GM21619 (cell line): ENCODE measurements at regions not wholly inside any gene's neighbourhood (a gene's known extent, or its start where the extent isn't known, plus 50 kb on each side); places are given as distances from the start of the nearest gene placed in this dataset.
"Not testable (repeated sequence)": the region's sequence is repeated elsewhere in the genome, so short reads cannot be mapped to it uniquely, and the experiment has no call there.

Experiments
- ATAC-seq: cut with Tn5 transposase; IDR thresholded peaks from one replicate; pipeline ENCODE4 v1.9.1; 2021; ENCODE audit not compliant: unreplicated experiment

DNA sequence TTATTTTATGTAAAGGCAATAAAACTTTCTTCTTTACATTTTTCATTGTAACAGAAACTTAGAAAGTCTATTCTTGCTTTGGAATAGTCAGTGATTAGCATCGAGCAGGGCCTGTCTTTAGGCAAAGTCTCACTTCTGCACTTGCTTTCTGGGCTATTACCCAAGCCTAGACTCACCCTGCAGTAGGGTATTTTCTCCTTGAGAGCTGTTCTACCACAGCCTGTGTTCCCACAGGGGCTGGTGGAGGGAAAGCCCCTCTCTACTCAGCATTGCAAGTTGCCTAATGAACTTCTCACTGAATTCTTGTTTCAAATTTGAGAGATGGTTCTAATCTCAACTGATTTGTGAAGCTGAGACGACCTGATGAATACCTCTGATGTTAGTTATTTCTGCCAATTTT lies 111.7 kb upstream of the KLHL14 start:
- ATAC-seq = peak; percentile 89

DNA sequence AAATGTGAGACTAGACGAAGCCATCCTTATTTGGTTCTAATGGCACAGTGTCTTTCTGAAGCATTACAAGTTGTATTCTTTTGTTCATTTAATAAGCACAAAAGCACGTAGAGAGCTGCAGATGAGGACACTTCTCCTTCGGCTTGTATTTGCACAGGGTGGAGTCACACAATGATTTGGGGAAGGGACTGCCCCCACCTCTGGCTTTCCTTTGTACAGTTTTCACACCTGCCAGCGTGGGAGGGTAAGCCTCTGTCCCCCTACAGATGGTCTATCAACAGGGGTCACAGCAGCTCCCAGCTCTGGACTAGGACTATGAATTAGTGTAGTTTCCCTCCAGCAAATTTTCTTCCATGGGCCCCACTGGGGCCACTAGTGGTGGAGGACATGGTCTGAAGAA lies 108.2 kb upstream of the KLHL14 start:
- no peak for ATAC-seq

DNA sequence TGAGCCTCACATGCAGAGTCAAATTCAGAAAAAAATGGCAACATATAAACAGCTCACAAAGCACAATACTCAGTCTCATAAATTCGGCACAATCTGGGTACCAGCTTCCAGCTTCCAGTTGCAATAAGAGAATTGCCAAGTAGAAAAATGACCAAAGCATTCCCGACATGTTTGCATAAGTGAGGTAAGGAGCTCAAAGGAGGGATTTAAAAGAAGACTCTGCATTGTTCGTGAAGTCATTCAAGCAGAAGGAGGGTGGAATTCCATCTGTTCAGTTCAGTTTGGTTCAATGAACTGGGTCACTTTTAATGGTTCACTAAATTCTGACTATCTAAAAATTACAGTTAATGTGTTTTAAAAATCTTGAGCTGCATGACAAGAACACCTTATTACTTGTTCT lies 106.7 kb upstream of the KLHL14 start:
- no peak for ATAC-seq

DNA sequence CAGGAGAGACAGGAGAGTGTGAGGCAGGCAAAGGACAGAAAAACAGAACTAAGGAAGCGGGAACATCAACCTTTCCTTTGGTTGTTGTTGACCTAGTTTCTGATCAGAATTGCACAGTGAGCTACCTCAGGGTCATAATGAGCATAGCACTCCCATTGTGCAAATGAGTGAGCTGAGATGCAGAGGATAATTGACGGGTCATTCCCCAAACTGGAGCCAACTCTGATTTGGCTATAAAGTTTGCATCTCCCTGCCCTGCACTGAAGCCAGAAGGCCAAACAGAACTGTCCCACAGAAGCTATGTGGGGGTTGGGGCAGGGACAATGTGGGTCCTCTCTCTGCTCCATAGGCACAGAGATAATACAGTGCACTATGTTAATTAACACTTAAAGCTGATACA lies 105.6 kb upstream of the KLHL14 start:
- no peak for ATAC-seq

DNA sequence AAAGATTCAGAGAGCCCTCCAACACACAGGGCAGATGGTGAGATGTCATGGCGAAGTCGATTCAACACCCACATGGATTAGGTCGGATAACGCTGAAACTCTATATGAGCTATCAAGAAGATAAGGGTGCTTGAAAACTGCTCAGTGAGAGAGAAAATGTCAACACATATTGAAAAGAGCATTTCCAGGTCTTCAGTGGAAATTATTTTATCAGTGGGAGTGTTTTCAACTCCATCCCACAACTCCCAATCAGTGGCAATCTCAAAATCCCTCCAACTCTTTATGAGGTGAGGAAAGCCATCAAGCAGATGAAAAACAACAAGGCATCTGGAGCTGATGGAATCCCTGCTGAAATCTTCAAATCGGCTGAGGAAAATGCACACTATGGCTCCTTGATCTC lies 104.5 kb upstream of the KLHL14 start:
- ATAC-seq = no peak

DNA sequence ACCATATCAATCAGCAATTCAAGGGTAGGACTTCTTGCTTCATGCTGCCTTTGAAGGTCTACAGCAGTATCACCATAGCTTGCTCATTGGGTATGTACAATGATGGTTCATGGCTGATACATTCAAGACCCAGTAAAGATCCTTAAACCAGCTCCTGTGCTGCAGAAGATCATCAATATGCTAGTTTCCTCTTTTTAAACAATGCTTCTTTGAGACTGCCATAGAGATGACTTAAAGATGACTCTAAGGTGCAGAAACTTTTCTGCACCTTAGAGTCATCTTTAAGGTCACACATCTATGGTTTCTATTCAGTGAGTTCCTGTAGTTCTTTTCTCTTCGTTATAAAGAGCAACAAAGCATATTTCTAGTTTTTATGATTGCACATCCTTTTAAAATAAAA lies 102.8 kb upstream of the KLHL14 start:
- no peak for ATAC-seq

DNA sequence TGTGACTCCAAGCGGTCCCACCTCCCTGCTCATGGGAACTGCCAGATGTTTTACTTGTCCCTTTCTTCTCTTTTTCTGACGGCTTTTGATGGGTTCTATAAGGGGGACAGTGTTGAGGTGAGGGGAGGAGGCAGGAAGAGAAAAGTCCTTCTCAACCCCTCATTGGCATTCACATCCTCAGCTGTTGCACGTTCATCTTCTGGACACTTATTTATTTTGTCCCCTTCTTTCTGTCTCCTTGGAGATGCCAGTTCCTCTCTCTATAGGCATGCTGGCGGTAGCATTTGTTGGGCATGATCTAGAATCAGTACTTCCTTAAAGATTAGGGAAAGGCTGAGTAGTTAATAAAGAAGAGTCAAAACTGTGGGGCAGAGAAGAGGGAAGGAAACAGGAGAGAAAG lies 99.0 kb upstream of the KLHL14 start:
- no peak for ATAC-seq

DNA sequence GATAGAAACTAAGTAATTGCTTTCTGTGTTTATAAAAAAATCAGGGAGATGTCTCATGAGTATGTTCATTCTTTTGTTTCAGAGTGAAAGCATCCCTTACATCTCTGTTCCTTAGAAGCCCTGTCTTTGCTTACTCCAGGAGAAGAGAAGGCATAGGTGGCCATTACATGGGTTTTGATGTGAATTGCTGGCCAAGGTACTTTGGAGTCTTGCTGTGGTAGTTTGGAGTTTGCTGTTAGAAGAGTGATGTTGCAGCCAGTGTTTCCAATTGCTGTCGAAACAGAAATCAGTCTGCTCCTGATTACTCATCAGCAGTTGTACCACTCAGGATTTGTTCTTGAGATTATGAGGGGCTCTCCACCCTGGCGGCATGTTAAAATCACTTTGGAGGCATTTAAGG lies 97.8 kb upstream of the KLHL14 start:
- no peak for ATAC-seq

DNA sequence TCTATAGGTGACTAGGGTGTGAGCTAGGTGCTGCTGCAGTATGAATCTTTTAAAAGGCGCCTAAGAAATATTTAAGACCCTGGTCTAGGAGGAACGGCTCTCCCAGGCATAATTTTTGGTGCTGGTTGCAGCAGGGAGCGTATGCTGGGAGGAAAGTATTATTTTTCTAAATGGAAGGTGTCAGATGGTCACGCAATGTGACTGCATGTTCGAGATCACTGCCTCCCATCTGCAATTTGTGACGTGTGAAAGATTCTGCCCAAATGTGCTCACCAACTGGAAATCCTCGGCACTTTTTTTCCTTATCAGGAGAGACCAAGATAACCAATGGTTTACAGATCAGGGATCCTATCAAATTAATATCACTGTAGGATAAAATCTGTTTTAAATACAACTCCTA lies 95.6 kb upstream of the KLHL14 start:
- no peak for ATAC-seq

DNA sequence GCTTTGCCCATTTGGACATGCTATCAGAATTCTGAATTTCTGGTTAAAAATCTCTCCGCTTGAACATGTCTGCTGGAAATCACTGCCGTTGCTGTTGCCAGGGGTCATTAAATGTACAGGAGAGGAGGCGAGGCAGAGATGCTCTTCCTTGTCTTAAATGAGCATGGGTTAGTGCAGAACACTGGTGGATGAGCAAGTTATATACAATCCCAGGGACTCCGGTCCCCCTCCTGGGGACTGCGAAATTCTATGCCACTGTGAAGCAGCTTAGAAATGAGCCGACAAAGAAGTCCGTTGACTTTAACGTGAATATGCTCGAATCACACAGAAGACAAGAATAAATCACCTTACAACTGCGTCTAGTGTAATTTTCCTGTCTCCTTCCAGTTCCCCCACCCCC lies 95.1 kb upstream of the KLHL14 start:
- ATAC-seq = no peak

DNA sequence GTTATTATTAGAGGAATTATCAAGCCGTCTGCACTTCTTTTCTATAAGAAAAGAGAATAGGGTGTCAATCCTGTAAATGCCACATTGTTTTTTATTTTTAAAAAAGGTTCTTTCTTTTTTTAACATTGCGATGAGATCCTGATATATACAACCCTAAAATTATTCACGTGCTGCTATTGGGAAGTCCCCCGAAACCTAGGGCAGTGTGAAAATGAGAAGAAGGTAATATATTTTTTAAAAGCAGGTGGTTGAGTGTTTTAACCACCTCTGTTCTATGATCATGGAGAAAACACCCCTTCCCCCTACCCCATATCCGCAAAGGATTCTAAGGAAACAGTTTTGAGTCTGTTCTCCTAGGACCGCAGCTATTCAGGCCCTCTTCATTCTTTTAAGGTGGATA lies 94.5 kb upstream of the KLHL14 start:
- no peak for ATAC-seq

DNA sequence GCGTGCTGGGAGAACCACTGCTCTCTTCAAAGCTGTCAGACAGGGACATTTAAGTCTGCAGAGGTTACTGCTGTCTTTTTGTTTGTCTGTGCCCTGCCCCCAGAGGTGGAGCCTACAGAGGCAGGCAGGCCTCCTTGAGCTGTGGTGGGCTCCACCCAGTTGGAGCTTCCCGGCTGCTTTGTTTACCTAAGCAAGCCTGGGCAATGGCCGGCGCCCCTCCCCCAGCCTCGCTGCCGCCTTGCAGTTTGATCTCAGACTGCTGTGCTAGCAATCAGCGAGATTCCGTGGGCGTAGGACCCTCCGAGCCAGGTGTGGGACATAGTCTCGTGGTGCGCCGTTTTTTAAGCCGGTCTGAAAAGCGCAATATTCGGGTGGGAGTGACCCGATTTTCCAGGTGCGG lies 89.2 kb upstream of the KLHL14 start:
- ATAC-seq = not testable (repeated sequence)

DNA sequence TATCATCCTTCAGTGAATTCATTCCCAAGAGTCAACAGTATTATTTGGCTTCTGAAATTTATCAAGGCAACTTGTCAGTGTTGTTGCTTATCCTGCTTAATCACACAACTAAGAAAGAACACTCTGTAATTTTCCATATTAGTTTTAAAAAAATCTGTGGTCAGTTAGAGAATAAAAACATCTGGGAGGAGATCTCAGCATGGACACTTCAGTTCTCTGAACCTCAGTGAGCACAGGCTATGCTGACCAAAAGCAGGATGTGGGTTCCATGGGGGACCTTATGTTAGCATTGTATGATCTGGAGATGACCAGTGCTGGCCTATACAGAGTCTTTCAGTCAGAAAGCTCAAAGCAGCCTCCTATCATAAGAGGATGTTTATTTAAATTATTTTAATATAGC lies 79.1 kb upstream of the KLHL14 start:
- no peak for ATAC-seq

DNA sequence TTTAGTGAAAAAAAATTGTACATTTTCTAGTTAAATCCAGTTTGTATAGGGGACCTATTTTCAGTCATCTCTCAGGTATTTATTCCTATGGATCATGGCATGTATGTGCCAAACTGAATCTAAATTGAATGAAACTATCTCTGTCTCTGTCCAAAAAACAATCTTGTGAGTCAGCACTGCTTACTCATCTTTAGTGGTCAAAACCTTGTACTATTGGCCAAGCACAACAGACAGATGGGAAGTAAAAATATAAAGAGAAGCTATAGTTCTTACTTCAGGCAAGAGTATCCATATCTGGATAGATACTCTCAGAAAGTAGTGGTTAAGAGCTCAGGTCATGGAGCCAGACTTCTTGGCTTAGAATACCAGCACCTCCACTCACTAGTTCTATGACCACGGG lies 76.0 kb upstream of the KLHL14 start:
- ATAC-seq = no peak

DNA sequence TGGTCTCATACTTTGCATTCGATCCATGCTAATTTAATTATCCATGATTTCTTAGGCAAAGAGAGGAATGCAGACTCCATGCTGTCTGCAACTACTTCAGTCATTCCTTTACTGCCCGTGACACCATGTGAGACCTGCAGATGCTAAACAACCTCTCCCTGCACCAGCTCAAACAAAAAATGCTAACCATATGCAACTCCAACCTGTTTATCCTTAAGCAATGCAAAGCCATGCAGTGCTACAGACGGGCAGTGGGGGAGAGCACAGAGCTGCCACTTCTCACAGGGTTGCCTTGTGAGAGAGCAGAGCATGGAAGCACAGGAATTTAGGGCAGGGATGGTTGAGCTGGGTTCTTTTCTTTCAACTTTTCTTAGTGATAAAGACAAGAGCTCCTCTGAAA lies 74.9 kb upstream of the KLHL14 start:
- ATAC-seq = no peak

DNA sequence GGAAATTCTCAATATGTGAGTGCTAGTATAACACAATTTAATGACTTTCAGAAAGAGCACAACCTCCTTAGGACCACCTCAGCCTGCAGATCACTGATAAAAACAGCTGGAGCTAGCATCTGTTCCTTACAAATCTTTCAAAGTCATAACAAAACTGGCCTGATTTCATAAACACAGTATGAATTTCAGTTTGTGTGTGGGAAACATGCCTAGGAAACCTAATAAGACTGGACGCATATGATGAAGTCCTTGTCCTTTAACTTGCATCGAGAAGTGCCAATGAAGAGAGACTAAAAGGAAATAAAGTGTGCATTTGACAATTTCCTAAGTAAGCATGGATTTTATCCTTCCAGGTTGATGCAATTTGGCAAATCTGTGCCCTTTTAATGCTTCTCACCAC lies 74.1 kb upstream of the KLHL14 start:
- no peak for ATAC-seq

DNA sequence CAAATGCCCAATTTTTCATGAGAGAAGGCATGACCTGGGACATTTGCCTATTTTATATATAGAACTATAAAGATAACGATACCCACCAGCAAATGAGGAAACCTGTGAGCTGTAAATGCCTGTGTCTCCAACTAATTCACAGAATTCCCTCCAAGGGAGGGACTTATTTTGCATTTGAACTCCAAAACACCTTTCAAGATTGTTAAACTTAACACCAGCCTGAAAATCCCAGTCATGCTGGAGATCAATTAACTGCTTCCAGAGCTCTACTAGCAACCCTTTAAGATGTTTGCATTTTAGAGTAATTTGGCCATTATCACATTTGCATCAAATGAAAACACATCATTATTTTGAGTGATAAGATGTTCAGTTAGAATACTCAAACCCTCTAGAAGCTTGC lies 68.1 kb upstream of the KLHL14 start:
- no peak for ATAC-seq

DNA sequence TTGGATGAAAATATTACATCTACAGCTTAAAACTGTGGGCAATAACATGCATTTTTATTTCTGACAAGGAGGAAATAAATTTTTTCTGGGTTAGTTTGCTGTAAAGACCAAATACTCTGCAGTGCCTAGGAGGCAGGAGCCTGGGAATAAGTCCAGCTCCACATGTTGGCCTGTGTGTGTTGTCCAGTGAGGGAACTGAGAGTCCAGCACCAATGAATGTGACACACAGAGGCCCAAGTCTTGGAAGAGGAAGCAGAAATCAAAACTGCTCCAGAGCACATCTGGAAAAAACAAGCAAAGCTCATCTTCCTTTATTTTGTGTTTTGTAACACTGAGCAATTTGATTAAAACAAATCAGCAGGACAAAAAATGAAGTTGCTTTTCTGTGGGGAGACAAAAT lies 63.1 kb upstream of the KLHL14 start:
- no peak for ATAC-seq

DNA sequence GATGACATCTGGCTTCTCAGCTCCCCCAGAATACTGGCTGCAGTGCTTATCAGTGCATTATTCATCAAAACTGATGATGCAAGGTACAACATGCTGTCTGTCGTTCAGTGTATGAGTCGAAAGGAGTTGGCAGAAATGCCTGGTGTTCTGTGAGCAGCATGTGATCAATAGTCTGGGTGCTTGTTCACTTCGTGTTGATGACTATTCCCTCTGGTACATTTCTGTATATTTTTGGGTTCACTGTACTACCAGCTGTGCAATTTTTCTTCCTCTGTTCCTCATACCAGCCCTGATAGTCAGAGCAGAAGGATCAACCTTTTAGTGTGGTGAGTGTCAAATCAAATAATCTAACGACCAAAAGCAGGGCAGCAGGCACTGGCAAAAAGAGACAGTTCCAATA lies 59.0 kb upstream of the KLHL14 start:
- no peak for ATAC-seq

DNA sequence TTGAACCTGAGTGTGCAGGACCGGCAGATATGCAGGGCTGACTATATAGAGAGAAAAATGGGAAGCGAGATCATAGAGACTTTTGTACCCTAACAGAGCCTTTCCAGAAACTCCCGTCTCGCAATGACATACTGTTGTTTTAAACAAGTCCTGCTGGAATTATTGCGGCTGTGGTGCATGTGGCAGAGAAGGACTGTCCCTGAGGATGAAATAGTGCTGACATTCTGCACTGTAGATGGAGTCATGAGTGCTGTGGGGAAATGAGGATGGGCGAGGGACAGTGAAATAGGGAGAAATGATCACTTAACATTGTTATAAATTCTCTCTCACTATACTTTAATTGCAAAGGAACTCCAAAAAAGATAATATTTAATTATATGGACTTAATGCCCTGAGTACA lies 50.4 kb upstream of the KLHL14 start:
- ATAC-seq = no peak
